WTC11 (cell line): ENCODE measurements at regions not wholly inside any gene's neighbourhood (a gene's known extent, or its start where the extent isn't known, plus 50 kb on each side); places are given as distances from the start of the nearest gene placed in this dataset.

Source experiments
- ATAC-seq: fragments of 200-7000 bp; cut with Tn5 transposase; 2 replicates; pipeline ENCODE4 v1.10.0; 2021; ENCODE audit warnings: mild to moderate bottlenecking, moderate library complexity
- CTCF ChIA-PET: fragments of 300-600 bp; sonication (Branson Sonifier 250); formaldehyde crosslinking; loops from one replicate; lab custom pipeline; 2021; ENCODE audit warnings: antibody characterized with exemption; lab: Charles Lee
- POLR2A ChIA-PET: fragments of 350-600 bp; sonication (Branson Sonifier 250); formaldehyde crosslinking; loops from one replicate; lab custom pipeline; 2021; ENCODE audit warnings: antibody characterized with exemption; lab: Charles Lee
- DNase-seq: peaks from one replicate; pipeline ENCODE4 v3.0.0; 2021; ENCODE audit warnings: low spot score
- H3K27ac Mint-ChIP-seq: 2 replicates; pipeline ENCODE4 v1.8.0; 2021; ENCODE audit warnings: mixed read lengths
- H3K27me3 Mint-ChIP-seq: 2 replicates; pipeline ENCODE4 v1.8.0; 2021; ENCODE audit warnings: low read depth, mild to moderate bottlenecking, moderate library complexity, mixed read lengths
- H3K36me3 Mint-ChIP-seq: 2 replicates; pipeline ENCODE4 v1.8.0; 2021; ENCODE audit warnings: mixed read lengths
- H3K4me1 Mint-ChIP-seq: 2 replicates; pipeline ENCODE4 v1.8.0; 2022; ENCODE audit warnings: mixed read lengths
- H3K4me3 Mint-ChIP-seq: 2 replicates; pipeline ENCODE4 v1.8.0; 2021; ENCODE audit warnings: mild to moderate bottlenecking, moderate library complexity, mixed read lengths
- H3K9me3 Mint-ChIP-seq: 2 replicates; pipeline ENCODE4 v1.8.0; 2021; ENCODE audit warnings: mixed read lengths
- AR ChIP-seq: fragments of 250-450 bp; sonication (Bioruptor Pico); IDR thresholded peaks from 2 replicates; pipeline ENCODE4 v1.9.0; 2021; ENCODE audit warnings: mild to moderate bottlenecking
- CREM ChIP-seq: sonication (generic); formaldehyde crosslinking; IDR thresholded peaks from 2 replicates; pipeline ENCODE4 v1.8.1; 2022; ENCODE audit warnings: mild to moderate bottlenecking, missing genetic modification reagents, moderate library complexity
- ELF4 ChIP-seq: sonication (generic); formaldehyde crosslinking; IDR thresholded peaks from 2 replicates; pipeline ENCODE4 v1.8.1; 2022; ENCODE audit warnings: low read depth, mild to moderate bottlenecking, moderate library complexity, missing genetic modification reagents
- GRHL2 ChIP-seq: fragments of 250-450 bp; sonication (Bioruptor Pico); IDR thresholded peaks from 2 replicates; pipeline ENCODE4 v1.8.0; 2022; ENCODE audit warnings: mild to moderate bottlenecking, moderate library complexity; ENCODE audit not compliant: insufficient replicate concordance, severe bottlenecking
- HMGA2 ChIP-seq: fragments of 250-450 bp; sonication (Bioruptor Pico); IDR thresholded peaks from 2 replicates; pipeline ENCODE4 v1.4.0; 2021; ENCODE audit warnings: mild to moderate bottlenecking, moderate library complexity
- JAZF1 ChIP-seq: fragments of 250-450 bp; sonication (Bioruptor Pico); IDR thresholded peaks from 2 replicates; pipeline ENCODE4 v1.9.0; 2021; ENCODE audit warnings: moderate library complexity, mild to moderate bottlenecking, inconsistent platforms
- JUN ChIP-seq: sonication (generic); formaldehyde crosslinking; IDR thresholded peaks from 2 replicates; pipeline ENCODE4 v1.8.0; 2023; ENCODE audit warnings: mild to moderate bottlenecking, missing genetic modification reagents
- KAT7 ChIP-seq: sonication (generic); formaldehyde crosslinking; IDR thresholded peaks from 2 replicates; pipeline ENCODE4 v1.8.1; 2023; ENCODE audit warnings: missing genetic modification reagents, mild to moderate bottlenecking, borderline replicate concordance
- MYBL2 ChIP-seq: sonication (generic); formaldehyde crosslinking; IDR thresholded peaks from 2 replicates; pipeline ENCODE4 v1.8.1; 2023; ENCODE audit warnings: mild to moderate bottlenecking, moderate library complexity, missing genetic modification reagents
- NFYB ChIP-seq: sonication (generic); formaldehyde crosslinking; conservative IDR thresholded peaks from 2 replicates; pipeline ENCODE4 v1.8.0; 2022; ENCODE audit warnings: low read depth, missing genetic modification reagents
- NR3C1 ChIP-seq: sonication (generic); formaldehyde crosslinking; conservative IDR thresholded peaks from 2 replicates; pipeline ENCODE4 v1.8.1; 2023; ENCODE audit warnings: low read depth, mild to moderate bottlenecking, missing genetic modification reagents
- RORB ChIP-seq: fragments of 250-450 bp; sonication (Bioruptor Pico); IDR thresholded peaks from 2 replicates; pipeline ENCODE4 v1.9.0; 2021; ENCODE audit warnings: mild to moderate bottlenecking
- ZBTB21 ChIP-seq: sonication (generic); formaldehyde crosslinking; IDR thresholded peaks from 2 replicates; pipeline ENCODE4 v1.8.1; 2023; ENCODE audit warnings: mild to moderate bottlenecking, missing genetic modification reagents, borderline replicate concordance
- ZNF138 ChIP-seq: sonication (generic); formaldehyde crosslinking; conservative IDR thresholded peaks from 2 replicates; pipeline ENCODE4 v1.8.1; 2022; ENCODE audit warnings: mild to moderate bottlenecking, moderate library complexity, missing genetic modification reagents
- ZNF219 ChIP-seq: sonication (generic); formaldehyde crosslinking; IDR thresholded peaks from 2 replicates; pipeline ENCODE4 v1.8.0; 2023; ENCODE audit warnings: missing genetic modification reagents, mild to moderate bottlenecking, borderline replicate concordance
- ZNF317 ChIP-seq: sonication (generic); formaldehyde crosslinking; IDR thresholded peaks from 2 replicates; pipeline ENCODE4 v1.8.1; 2023; ENCODE audit warnings: low read depth, mild to moderate bottlenecking, moderate library complexity, missing genetic modification reagents, borderline replicate concordance
- TF ChIP-seq, protein P1 (sequence below): sonication (generic); formaldehyde crosslinking; IDR thresholded peaks from 2 replicates; pipeline ENCODE4 v1.8.1; 2022; ENCODE audit warnings: mild to moderate bottlenecking, moderate library complexity, missing genetic modification reagents
- TF ChIP-seq, protein P2 (sequence below): sonication (generic); formaldehyde crosslinking; IDR thresholded peaks from 2 replicates; pipeline ENCODE4 v1.8.1; 2022; ENCODE audit warnings: low read depth, mild to moderate bottlenecking, moderate library complexity, missing genetic modification reagents, borderline replicate concordance
- TF ChIP-seq, protein P3 (sequence below): sonication (generic); formaldehyde crosslinking; IDR thresholded peaks from 2 replicates; pipeline ENCODE4 v1.8.0; 2022; ENCODE audit warnings: mild to moderate bottlenecking, missing genetic modification reagents

DNA sequence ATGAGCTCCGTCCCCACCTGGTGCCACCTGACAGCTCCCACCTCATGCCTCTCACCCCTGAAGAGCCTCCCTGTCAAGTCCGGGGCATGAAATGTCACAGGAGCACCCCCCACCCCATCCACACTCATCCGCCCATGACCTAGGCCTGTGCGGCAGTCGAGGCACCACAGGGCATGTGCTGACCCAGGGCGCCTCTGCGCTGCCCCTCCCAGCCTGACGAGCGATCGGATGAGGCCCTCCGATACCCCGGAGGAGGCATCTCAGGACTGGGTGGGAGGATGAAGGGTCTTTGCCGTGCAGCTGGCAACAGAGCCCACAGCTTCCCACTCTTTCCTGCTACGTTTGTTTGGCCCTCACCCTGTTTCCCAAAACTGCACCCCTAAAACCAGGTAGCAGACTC is 184.4 kb upstream of the TCERG1L start (continued):
- TF ChIP-seq AR (CRISPR knock-in tag): no peak

- Mint-ChIP-seq H3K4me1 (no peaks in the 10 kb centered on the region), H3K27me3 (peaks cover 8% of the 10 kb centered on the region), H3K9me3 (peaks cover 77% of the 10 kb centered on the region), H3K4me3 (no peak overlapping the region), H3K27ac (no peak overlapping the region), H3K36me3 (peaks cover 75% of the 10 kb centered on the region)
- DNase-seq (no peak), ATAC-seq (no peak)
- ChIA-PET POLR2A (no interaction called here), CTCF (no interaction called here)
- TF ChIP-seq, protein P1, sequence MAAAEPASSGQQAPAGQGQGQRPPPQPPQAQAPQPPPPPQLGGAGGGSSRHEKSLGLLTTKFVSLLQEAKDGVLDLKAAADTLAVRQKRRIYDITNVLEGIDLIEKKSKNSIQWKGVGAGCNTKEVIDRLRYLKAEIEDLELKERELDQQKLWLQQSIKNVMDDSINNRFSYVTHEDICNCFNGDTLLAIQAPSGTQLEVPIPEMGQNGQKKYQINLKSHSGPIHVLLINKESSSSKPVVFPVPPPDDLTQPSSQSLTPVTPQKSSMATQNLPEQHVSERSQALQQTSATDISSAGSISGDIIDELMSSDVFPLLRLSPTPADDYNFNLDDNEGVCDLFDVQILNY (CRISPR knock-in tag): no peak
- TF ChIP-seq, protein P2, sequence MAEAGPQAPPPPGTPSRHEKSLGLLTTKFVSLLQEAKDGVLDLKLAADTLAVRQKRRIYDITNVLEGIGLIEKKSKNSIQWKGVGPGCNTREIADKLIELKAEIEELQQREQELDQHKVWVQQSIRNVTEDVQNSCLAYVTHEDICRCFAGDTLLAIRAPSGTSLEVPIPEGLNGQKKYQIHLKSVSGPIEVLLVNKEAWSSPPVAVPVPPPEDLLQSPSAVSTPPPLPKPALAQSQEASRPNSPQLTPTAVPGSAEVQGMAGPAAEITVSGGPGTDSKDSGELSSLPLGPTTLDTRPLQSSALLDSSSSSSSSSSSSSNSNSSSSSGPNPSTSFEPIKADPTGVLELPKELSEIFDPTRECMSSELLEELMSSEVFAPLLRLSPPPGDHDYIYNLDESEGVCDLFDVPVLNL (CRISPR knock-in tag): no peak
- TF ChIP-seq ELF4 (CRISPR knock-in tag) (no peak), ZBTB21 (no peak), JUN (CRISPR knock-in tag) (no peak), RORB (CRISPR knock-in tag) (no peak), CREM (CRISPR knock-in tag) (no peak), ZNF219 (CRISPR knock-in tag) (no peak), KAT7 (no peak)
- TF ChIP-seq, protein P3, sequence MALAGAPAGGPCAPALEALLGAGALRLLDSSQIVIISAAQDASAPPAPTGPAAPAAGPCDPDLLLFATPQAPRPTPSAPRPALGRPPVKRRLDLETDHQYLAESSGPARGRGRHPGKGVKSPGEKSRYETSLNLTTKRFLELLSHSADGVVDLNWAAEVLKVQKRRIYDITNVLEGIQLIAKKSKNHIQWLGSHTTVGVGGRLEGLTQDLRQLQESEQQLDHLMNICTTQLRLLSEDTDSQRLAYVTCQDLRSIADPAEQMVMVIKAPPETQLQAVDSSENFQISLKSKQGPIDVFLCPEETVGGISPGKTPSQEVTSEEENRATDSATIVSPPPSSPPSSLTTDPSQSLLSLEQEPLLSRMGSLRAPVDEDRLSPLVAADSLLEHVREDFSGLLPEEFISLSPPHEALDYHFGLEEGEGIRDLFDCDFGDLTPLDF (CRISPR knock-in tag): no peak
Measured at GRCh38 chr10:131496351-131497052, 185.0 kb upstream of the TCERG1L start.

DNA sequence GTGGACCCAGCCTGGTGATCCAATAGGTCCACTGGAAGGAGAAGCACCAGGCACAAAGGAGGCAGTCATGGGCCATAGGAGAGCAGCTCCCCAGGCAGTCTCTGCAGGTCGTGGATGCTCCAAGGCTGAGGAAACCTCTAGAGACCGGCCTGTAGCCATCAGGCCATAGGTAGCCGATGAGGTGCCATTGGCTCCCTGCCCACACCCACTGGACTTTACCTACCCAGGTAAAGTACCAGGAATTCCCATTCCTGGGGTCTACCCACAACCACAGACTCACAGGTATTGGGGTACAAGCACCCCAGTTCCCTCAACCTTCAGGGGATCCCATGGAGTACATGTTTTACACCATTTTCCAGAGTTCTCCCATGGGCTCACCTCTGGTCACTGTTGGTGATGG is 188.0 kb upstream of the TCERG1L start:
- Mint-ChIP-seq H3K9me3 (peaks cover 79% of the 10 kb centered on the region), H3K4me1 (no peaks in the 10 kb centered on the region), H3K4me3 (no peak overlapping the region), H3K36me3 (peaks cover 76% of the 10 kb centered on the region)
- ATAC-seq (no peak), DNase-seq (no peak)
- POLR2A ChIA-PET: no interaction called here
- TF ChIP-seq HMGA2: no peak
- TF ChIP-seq NR3C1 (CRISPR knock-in tag): no peak
- no peak for TF ChIP-seq JAZF1 (CRISPR knock-in tag)
- no peak for TF ChIP-seq GRHL2
- no peak for TF ChIP-seq NFYB (CRISPR knock-in tag)
- no peak for TF ChIP-seq ZNF138
- TF ChIP-seq AR (CRISPR knock-in tag): no peak
- no peak for TF ChIP-seq ZNF317 (CRISPR knock-in tag)
- TF ChIP-seq MYBL2 (CRISPR knock-in tag): no peak
- TF ChIP-seq CREM (CRISPR knock-in tag): no peak
- TF ChIP-seq, all 79 proteins: peak for 0
- CTCF ChIA-PET: no interaction called here
- Mint-ChIP-seq H3K27ac (no peak overlapping the region), H3K27me3 (peaks cover 4% of the 10 kb centered on the region)
